SU-DHL-6 (cell line): ENCODE measurements at regions not wholly inside any gene's neighbourhood (a gene's known extent, or its start where the extent isn't known, plus 50 kb on each side); places are given as distances from the start of the nearest gene placed in this dataset.

Experiments
- H2AFZ ChIP-seq: fragments of 200-600 bp; sonication (generic); 2 replicates; pipeline ENCODE4 v1.6.1; 2014; ENCODE audit warnings: low read depth, mild to moderate bottlenecking, moderate library complexity, mixed read lengths, antibody characterized with exemption, low read length; ENCODE audit not compliant: severe bottlenecking
- H3F3A ChIP-seq: fragments of 200-600 bp; shearing (Covaris generic); 2 replicates; pipeline ENCODE4 v1.6.0; 2016; ENCODE audit warnings: antibody characterized with exemption, mild to moderate bottlenecking; ENCODE audit not compliant: insufficient read depth
- H3K27ac ChIP-seq: fragments of 200-600 bp; sonication (generic); 2 replicates; pipeline ENCODE4 v1.5.1; 2016; ENCODE audit warnings: low read depth, mild to moderate bottlenecking, low read length, moderate library complexity, mixed read lengths
- H3K27me3 ChIP-seq: fragments of 200-600 bp; sonication (generic), shearing (Covaris generic); 2 replicates; pipeline ENCODE4 v1.6.0; 2014; ENCODE audit warnings: mild to moderate bottlenecking, low read length
- H3K36me3 ChIP-seq: fragments of 200-600 bp; sonication (generic); 2 replicates; pipeline ENCODE4 v1.6.1; 2014; ENCODE audit warnings: mild to moderate bottlenecking, low read length, mixed read lengths
- H3K4me2 ChIP-seq: fragments of 300-600, 200-600 bp; shearing (Covaris generic), sonication (generic); 2 replicates; pipeline ENCODE4 v1.6.0; 2014; ENCODE audit warnings: low read length, low read depth, mild to moderate bottlenecking; ENCODE audit not compliant: poor library complexity, severe bottlenecking
- H3K4me3 ChIP-seq: fragments of 200-600 bp; sonication (generic); 2 replicates; pipeline ENCODE4 v1.5.1; 2014; ENCODE audit warnings: antibody characterized with exemption, low read length, mild to moderate bottlenecking, mixed read lengths; ENCODE audit not compliant: insufficient read depth, poor library complexity, severe bottlenecking
- H3K79me2 ChIP-seq: fragments of 200-600 bp; sonication (generic); 2 replicates; pipeline ENCODE4 v1.6.1; 2014; ENCODE audit warnings: mild to moderate bottlenecking, low read length, moderate library complexity; ENCODE audit not compliant: insufficient read depth
- H3K9ac ChIP-seq: fragments of 200-600 bp; sonication (generic); 2 replicates; pipeline ENCODE4 v1.7.0; 2014; ENCODE audit warnings: mild to moderate bottlenecking, low read length
- H3K9me2 ChIP-seq: fragments of 200-600 bp; sonication (generic); replicated peaks from 2 replicates; pipeline ENCODE4 v1.6.1; 2014; ENCODE audit warnings: low read length; ENCODE audit not compliant: insufficient read depth
- H3K9me3 ChIP-seq: fragments of 200-600 bp; sonication (generic); 2 replicates; pipeline ENCODE4 v1.6.1; 2014; ENCODE audit warnings: low read length, mixed read lengths; ENCODE audit not compliant: insufficient read depth
- H4K20me1 ChIP-seq: fragments of 200-600 bp; sonication (generic); 2 replicates; pipeline ENCODE4 v1.6.1; 2014; ENCODE audit warnings: low read depth, mild to moderate bottlenecking, antibody characterized with exemption, low read length, moderate library complexity, mixed read lengths
- EZH2phosphoT487 ChIP-seq: fragments of 200-600 bp; sonication (generic), shearing (Covaris generic); conservative IDR thresholded peaks from 2 replicates; pipeline ENCODE4 v1.6.1; 2018; ENCODE audit warnings: mild to moderate bottlenecking, antibody characterized with exemption, low read length, moderate library complexity, mixed read lengths
- TF ChIP-seq, protein P1 (sequence below): fragments of 200-600 bp; sonication (generic); IDR thresholded peaks from one replicate; pipeline ENCODE4 v1.5.1; 2017; ENCODE audit warnings: antibody characterized with exemption, mild to moderate bottlenecking, low read length, moderate library complexity; ENCODE audit not compliant: insufficient read depth, poor library complexity, severe bottlenecking

DNA sequence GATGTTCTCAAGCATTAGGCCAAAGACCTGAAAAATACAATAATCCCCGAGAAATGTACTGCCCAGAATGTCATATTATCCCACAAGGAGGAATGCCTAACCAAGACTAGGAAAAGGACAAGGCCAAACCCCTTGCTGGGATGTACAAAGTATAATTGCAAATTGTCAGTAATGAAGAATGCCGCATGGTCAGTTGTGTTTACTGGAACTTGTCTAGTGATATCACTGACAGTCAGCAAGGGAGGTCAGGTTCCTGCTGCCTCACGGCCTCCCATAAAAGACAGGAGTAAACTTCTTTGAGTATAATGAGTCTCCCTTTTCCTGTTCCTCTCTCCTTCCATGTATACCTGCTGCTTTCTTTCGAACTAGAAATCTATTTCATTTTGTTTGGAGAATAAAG lies 222.8 kb downstream of the RHOU start:
- H3K4me3 ChIP-seq = no peak overlapping the region
- no peaks in the 10 kb centered on the region for H3K9me3 ChIP-seq
- H3K4me2 ChIP-seq = no peak overlapping the region
- no peaks in the 10 kb centered on the region for H3K79me2 ChIP-seq
- H3F3A ChIP-seq = no peaks in the 10 kb centered on the region
- H3K9ac ChIP-seq = no peak overlapping the region
- H3K27me3 ChIP-seq = no peaks in the 10 kb centered on the region
- no peaks in the 10 kb centered on the region for H3K9me2 ChIP-seq
- H2AFZ ChIP-seq = no peak overlapping the region
- no peak overlapping the region for H3K27ac ChIP-seq
- TF ChIP-seq EZH2phosphoT487 = no peak
- TF ChIP-seq, protein P1, sequence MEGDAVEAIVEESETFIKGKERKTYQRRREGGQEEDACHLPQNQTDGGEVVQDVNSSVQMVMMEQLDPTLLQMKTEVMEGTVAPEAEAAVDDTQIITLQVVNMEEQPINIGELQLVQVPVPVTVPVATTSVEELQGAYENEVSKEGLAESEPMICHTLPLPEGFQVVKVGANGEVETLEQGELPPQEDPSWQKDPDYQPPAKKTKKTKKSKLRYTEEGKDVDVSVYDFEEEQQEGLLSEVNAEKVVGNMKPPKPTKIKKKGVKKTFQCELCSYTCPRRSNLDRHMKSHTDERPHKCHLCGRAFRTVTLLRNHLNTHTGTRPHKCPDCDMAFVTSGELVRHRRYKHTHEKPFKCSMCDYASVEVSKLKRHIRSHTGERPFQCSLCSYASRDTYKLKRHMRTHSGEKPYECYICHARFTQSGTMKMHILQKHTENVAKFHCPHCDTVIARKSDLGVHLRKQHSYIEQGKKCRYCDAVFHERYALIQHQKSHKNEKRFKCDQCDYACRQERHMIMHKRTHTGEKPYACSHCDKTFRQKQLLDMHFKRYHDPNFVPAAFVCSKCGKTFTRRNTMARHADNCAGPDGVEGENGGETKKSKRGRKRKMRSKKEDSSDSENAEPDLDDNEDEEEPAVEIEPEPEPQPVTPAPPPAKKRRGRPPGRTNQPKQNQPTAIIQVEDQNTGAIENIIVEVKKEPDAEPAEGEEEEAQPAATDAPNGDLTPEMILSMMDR = no peak
- H3K36me3 ChIP-seq = no peaks in the 10 kb centered on the region
- no peaks in the 10 kb centered on the region for H4K20me1 ChIP-seq

DNA sequence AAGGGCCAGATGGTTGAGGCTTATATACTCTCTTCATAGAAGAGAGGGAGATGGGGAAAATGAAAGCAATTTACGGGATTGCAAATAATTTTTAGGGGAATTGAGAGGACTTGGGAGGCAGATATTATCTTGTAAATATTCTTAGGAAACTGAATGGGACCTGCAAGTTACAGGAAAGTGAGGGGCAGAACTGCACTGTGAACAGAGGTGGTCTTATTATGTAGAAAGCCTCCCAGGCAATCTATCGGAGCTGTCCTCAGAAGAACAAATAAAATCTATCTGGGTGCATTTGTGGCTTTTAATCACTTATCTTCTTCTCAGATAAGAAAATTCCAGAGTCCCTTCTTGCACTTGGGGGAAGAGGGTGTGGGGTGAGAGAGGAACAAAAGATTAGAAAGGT lies 223.5 kb downstream of the RHOU start:
- no peaks in the 10 kb centered on the region for H3K9me2 ChIP-seq
- H3K27me3 ChIP-seq = no peaks in the 10 kb centered on the region
- no peaks in the 10 kb centered on the region for H3K9me3 ChIP-seq
- no peak for TF ChIP-seq EZH2phosphoT487
- TF ChIP-seq, protein P1 = no peak
- H4K20me1 ChIP-seq = no peaks in the 10 kb centered on the region
- no peaks in the 10 kb centered on the region for H3K79me2 ChIP-seq
- no peak overlapping the region for H3K9ac ChIP-seq
- no peaks in the 10 kb centered on the region for H3F3A ChIP-seq
- H3K4me2 ChIP-seq = no peak overlapping the region
- no peak overlapping the region for H2AFZ ChIP-seq
- no peak overlapping the region for H3K4me3 ChIP-seq
- H3K27ac ChIP-seq = no peak overlapping the region
- H3K36me3 ChIP-seq = no peaks in the 10 kb centered on the region

DNA sequence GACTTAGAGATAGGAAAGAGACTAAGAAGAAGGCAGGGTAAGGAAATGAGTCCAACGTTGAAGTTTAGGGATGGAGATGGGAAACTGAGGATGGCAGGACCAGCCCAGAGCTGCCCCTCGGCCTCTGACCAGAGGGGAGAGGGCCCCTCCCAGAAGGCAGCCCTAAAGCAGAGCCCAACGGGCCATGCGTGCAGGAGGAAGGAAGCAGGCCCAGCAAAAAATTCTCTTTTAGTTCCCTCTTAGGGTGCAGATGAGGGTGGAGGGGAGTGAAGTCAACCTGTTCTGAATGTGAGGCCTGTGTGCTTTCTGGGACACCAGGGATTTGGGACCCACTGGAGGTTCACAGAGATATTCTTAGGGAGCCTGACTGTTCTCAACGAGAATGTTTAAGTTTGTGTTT lies 225.4 kb downstream of the RHOU start:
- no peak overlapping the region for H3K27ac ChIP-seq
- H3K9me2 ChIP-seq = no peaks in the 10 kb centered on the region
- H3K27me3 ChIP-seq = no peaks in the 10 kb centered on the region
- no peaks in the 10 kb centered on the region for H3K36me3 ChIP-seq
- no peaks in the 10 kb centered on the region for H4K20me1 ChIP-seq
- TF ChIP-seq, protein P1 = no peak
- TF ChIP-seq EZH2phosphoT487 = no peak
- H3K4me3 ChIP-seq = no peak overlapping the region
- no peak overlapping the region for H3K9ac ChIP-seq
- no peak overlapping the region for H2AFZ ChIP-seq
- H3K79me2 ChIP-seq = no peaks in the 10 kb centered on the region
- H3F3A ChIP-seq = no peaks in the 10 kb centered on the region
- no peaks in the 10 kb centered on the region for H3K9me3 ChIP-seq
- no peak overlapping the region for H3K4me2 ChIP-seq
